SKM-1 treated with dmso at 0.1 percent for 144 hours (cell line): ENCODE measurements at regions not wholly inside any gene's neighbourhood (a gene's known extent, or its start where the extent isn't known, plus 50 kb on each side); places are given as distances from the start of the nearest gene placed in this dataset.
"Not testable (repeated sequence)": the region's sequence is repeated elsewhere in the genome, so short reads cannot be mapped to it uniquely, and the experiment has no call there.

Source experiments
- DNase-seq: peaks from one replicate; lab custom pipeline; 2025; ENCODE audit not compliant: unreplicated experiment; lab: John Stamatoyannopoulos, UW

DNA sequence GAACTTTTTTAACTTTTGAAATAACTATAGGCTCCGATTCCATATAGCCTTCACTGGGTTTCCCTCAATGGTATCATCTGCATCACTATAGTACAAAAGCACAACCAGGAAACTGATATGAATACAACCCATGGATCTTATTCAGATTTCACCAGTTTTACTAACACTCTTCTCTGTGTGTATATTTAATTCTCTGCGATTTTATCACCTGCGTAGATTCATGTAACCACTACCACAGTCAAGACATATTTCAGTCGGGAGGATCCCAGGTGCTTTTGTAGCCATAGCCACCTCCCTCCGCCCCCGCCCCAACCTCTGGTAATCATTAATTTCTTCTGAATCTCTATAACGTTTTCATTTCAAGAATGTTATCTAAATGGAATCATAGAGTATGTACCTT, 82.8 kb upstream of the C7orf33 start:
- DNase-seq, result no peak

DNA sequence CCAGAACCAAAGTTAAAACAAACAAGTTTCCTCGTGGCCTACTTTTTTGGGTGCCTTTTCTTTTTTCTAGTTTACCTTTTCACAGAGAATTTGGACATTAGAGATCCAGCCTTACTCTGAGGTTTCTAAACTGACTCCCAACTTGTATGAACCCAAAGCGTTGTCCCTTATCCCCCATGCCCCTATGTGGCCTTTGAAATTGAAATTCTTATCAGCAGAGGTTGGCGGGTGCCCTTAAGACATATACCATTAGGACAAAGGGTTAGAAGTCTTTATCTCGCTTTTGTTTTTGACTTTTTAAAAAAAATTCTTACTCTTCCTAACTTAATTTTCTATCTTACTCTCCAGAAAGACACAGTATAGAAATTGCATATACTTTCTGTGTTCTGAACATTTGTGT, 76.3 kb upstream of the C7orf33 start:
- no peak for DNase-seq

GRCh38 chr7:148515237-148515636, 75.3 kb upstream of the C7orf33 start:
- DNase-seq, result no peak

DNA sequence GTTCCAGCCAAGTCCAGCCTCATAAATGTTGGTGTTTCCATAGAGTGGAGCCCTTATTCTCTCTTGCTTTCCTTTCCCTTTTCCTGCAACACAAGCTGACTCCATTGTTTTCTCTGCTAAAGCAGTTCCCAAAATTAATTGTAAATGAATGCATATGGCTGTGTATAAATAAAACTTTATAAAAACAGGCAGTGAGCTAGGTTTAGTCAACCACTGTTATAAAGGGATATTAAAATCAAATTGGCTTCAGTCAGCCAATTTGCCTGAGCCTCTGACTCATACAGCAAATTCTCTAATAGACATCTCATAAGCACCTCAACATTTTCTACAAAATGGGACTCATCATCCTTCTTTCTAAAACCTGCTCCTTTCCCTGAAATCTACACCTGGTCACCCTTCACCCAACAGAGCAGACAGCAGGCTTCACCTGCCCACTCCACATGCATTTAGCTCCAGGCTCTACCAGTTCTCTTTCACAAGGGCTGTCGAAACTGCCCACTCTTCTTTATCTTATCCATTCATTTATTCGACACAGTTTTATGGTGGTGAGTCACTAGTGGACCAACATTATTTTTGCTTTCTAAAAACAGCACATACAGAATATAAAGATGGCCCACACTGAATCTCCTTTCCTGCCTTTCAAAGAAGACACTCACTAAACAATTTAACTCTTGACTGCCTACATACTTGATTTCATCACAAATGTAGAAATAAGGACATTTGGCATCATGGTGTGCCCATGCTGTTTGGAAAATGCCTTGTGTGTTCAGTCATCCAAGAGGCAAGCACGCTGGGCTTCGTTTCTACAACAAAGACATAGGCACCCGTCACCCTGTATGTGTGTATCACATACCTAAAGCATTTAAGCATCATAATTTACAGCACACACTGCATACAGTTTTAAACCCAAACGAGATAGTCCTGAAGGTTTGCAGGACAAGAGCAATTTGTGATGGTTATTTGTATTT, 74.6 kb upstream of the C7orf33 start:
- no peak for DNase-seq

GRCh38 chr7:148519386-148519785, 71.2 kb upstream of the C7orf33 start:
- not testable (repeated sequence) for DNase-seq

GRCh38 chr7:148521271-148521670, 69.3 kb upstream of the C7orf33 start:
- DNase-seq, result no peak

DNA sequence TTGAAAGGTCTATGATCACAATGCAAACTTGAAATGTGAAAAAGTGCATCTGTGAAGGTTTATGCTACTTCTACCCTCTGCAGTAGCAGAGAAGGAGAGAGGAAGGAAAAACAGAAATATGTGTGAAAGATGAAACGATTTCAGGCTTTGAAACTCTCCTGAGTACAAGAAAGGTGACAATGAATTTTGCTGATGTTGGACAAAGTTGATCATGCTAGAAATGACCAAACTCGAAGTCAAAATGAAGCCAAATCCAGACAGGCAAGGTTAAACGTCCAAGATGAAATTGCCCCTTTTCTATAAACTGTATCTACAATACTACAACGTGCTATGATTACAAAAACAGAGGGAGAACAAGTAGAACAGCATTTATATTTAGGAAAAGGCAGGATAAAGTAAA, 67.0 kb upstream of the C7orf33 start:
- no peak for DNase-seq

DNA sequence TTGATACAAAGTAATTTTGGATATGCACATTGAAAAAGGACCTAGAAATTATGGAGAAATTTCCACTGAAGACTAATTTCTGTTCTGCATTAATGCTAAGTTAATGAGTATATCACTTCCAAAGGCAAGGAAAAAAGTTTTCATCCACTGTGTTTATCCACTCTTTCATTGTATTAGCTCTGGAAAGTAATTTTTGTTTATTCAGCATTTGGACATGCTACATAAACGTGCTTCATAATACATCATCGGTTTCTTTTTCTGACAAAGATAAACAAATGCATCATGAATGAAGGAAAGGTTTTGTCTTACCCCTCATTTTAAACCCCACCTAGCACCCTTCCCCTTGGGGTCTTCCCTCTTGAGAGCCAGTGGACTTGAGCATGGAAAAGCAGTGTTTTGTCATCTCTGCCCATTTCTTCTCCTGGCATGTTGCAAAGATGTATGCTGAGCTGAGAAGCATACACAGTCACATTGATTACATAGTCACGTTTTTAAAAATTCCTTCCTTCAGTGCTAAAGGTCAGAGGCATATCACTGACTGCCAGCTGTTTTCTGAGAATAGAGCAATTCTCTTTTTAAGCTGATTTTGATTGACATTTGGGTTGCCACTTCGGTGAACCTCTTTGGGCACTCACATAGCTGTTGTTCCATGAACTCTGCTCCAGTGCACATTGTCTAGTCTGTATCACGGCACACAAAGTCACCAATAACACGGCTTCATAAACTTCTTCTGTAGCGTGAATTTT, 65.9 kb upstream of the C7orf33 start:
- no peak for DNase-seq

DNA sequence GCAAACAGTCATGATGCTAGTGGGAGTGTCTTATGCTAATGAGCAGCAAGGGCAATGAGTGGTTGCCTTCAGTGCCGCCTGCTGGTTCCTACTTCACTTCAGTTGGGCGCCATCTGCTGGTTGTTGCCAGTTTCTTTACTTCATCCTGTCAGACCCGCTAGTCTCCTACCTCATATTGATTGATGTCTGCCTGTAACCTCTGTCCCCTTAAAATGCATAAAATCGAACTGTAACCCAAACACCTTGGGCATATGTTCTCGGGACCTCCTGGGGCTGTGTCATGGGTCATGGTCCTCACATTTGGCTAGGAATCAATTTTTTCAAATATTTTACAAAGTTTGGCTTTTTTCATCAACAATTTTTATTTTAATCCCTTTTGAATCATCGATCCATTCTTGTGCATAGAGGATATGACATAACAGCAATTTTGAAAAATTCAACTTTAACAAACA, 62.8 kb upstream of the C7orf33 start:
- peak; percentile 38 for DNase-seq

DNA sequence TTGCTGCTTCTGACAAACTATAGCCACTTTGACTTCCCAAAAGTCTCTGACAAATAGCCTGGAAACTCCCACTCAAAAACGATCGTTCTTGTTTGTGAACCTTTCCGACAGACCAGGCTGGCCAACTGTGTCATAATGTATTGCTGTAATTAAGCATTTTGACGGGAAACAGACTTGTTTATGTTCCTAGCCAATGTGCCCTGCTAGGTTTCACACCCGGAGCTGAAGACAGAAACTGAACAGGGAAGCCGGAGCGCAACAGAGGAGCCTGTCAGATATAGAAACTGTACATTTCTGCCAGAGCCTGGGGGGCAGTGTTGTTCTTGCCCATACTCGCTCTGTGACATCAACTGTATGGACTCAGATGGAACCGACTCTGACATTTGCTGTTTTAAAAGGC, 55.3 kb upstream of the C7orf33 start:
- DNase-seq, result no peak

DNA sequence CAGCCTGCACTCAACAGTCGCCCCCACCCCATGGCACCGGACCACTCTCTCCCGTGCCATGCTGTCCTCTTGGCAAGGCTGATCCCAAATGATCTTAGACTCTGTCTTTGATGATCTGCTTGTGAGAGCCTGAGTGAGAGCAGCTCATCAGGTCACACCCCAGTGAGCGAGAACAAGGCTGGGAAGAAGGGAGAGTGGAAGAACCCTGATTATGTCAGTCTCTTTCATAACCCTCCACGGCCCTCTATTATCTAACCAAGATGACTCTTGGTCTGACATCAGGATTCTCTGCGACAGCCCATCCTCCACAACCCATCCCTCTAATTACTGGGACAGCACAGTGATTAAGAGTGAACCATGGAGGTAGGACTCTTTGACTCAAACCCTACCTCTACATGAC, 53.1 kb upstream of the C7orf33 start:
- DNase-seq, result no peak

DNA sequence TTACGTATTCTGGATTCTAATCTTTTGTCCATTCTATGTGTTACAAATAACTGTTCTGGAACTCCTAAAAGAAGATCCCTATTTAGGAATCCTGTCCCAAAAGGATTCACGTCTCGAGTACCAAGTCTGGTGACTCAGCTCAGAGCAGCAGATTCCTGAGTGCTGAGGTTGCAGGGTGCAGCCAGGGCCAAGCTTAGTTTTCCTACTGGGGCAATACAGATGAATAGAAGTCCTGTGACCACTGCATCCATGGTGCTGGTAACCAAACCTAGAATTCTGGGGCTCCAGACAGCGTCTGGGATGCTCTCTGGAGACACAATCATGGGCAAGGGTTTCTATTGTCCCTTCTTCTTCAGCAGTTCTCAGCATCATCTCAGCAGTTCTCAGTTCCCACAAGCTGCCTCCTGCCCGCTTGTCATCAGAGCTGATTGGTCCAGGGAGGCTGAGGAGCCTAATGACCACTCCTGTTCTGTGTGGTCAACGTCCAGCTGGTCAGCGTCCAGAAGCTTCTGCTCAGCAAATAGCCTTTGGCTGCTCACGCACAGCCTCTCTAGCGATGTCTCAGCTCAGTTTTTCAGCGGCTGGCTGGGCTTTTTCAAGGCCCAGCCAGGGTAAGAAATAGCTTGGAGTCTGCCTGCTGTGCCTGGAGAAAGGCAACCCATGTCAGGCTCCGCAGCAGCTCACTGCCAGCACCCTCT, 50.4 kb upstream of the C7orf33 start:
- DNase-seq, result no peak
